GM18861 (cell line): ENCODE measurements at regions not wholly inside any gene's neighbourhood (a gene's known extent, or its start where the extent isn't known, plus 50 kb on each side); places are given as distances from the start of the nearest gene placed in this dataset.
"Not testable (repeated sequence)": the region's sequence is repeated elsewhere in the genome, so short reads cannot be mapped to it uniquely, and the experiment has no call there.

Source experiments
- ATAC-seq: cut with Tn5 transposase; IDR thresholded peaks from one replicate; pipeline ENCODE4 v1.9.1; 2021; ENCODE audit not compliant: unreplicated experiment

- no peak for ATAC-seq
Observed at GRCh38 chr12:114817571-114818425, 133.8 kb upstream of the TBX3 start.

GRCh38 chr12:114815026-114815795, 131.2 kb upstream of the TBX3 start:
- no peak for ATAC-seq

GRCh38 chr12:114812858-114813761, 129.1 kb upstream of the TBX3 start:
- ATAC-seq = no peak

GRCh38 chr12:114812384-114812783, 128.4 kb upstream of the TBX3 start:
- ATAC-seq = no peak

- no peak for ATAC-seq
Observed at GRCh38 chr12:114809097-114809496, 125.1 kb upstream of the TBX3 start.

GRCh38 chr12:114801381-114801780, 117.4 kb upstream of the TBX3 start:
- not testable (repeated sequence) for ATAC-seq

- ATAC-seq = not testable (repeated sequence)
Observed at GRCh38 chr12:114800566-114800965, 116.6 kb upstream of the TBX3 start.

GRCh38 chr12:114799574-114800487, 115.9 kb upstream of the TBX3 start:
- ATAC-seq = no peak

GRCh38 chr12:114794049-114794558, 110.1 kb upstream of the TBX3 start:
- no peak for ATAC-seq

- ATAC-seq = no peak
Observed at GRCh38 chr12:114790276-114790675, 106.3 kb upstream of the TBX3 start.

GRCh38 chr12:114789821-114790220, 105.8 kb upstream of the TBX3 start:
- no peak for ATAC-seq

- ATAC-seq = no peak
Observed at GRCh38 chr12:114789276-114789675, 105.3 kb upstream of the TBX3 start.

GRCh38 chr12:114784526-114784925, 100.6 kb upstream of the TBX3 start:
- no peak for ATAC-seq

- ATAC-seq = no peak
Observed at GRCh38 chr12:114783089-114783618, 99.2 kb upstream of the TBX3 start.

- no peak for ATAC-seq
Observed at GRCh38 chr12:114780746-114781399, 96.9 kb upstream of the TBX3 start.

- ATAC-seq = no peak
Observed at GRCh38 chr12:114779647-114780046, 95.7 kb upstream of the TBX3 start.

GRCh38 chr12:114779186-114779585, 95.2 kb upstream of the TBX3 start:
- no peak for ATAC-seq

GRCh38 chr12:114776731-114777442, 92.9 kb upstream of the TBX3 start:
- ATAC-seq = no peak
